Thoracic aorta (tissue), 2 donors: ENCODE measurements at regions not wholly inside any gene's neighbourhood (a gene's known extent, or its start where the extent isn't known, plus 50 kb on each side); places are given as distances from the start of the nearest gene placed in this dataset.

Experiments
- ATAC-seq: fragments of 150-250 bp; one replicate; pipeline ENCODE4 v1.8.0; 2017; ENCODE audit warnings: low read depth; ENCODE audit not compliant: insufficient number of reproducible peaks, low FRiP score
- DNase-seq: peaks from one replicate; pipeline ENCODE4 v3.0.0-alpha.2; 2020; ENCODE audit warnings: low spot score
- H3K27ac ChIP-seq, 2 donors: fragments of 200-600 bp; sonication (generic); 1 replicate in 1 of 2; 2 replicates in 1 of 2; pipeline ENCODE4 v1.5.1; 2016; ENCODE audit warnings: mild to moderate bottlenecking in 2 of 2, moderate library complexity in 2 of 2
- H3K27me3 ChIP-seq: fragments of 200-600 bp; sonication (generic); replicated peaks from 2 replicates; pipeline ENCODE4 v1.6.0; 2016; ENCODE audit warnings: mild to moderate bottlenecking; ENCODE audit not compliant: insufficient read depth
- H3K36me3 ChIP-seq: fragments of 200-600 bp; sonication (generic); one replicate; pipeline ENCODE4 v1.5.1; 2016
- H3K4me1 ChIP-seq, 2 donors: fragments of 200-600 bp; sonication (generic); 1 replicate in 1 of 2; 2 replicates in 1 of 2; pipeline versions ENCODE4 v1.5.1 to v1.6.0; 2016; ENCODE audit warnings: low read depth in 2 of 2, mild to moderate bottlenecking in 1 of 2; ENCODE audit not compliant: control insufficient read depth in 1 of 2
- H3K4me3 ChIP-seq: fragments of 200-600 bp; sonication (generic); 2 replicates; pipeline ENCODE4 v1.5.1; 2016; ENCODE audit warnings: mild to moderate bottlenecking
- H3K9me3 ChIP-seq: fragments of 200-600 bp; sonication (generic); 2 replicates; pipeline ENCODE4 v1.5.1; 2016
- TF ChIP-seq, protein P1 (sequence below): fragments of 200-600 bp; sonication (generic); IDR thresholded peaks from one replicate; pipeline ENCODE4 v1.5.1; 2019; ENCODE audit warnings: antibody characterized with exemption

DNA sequence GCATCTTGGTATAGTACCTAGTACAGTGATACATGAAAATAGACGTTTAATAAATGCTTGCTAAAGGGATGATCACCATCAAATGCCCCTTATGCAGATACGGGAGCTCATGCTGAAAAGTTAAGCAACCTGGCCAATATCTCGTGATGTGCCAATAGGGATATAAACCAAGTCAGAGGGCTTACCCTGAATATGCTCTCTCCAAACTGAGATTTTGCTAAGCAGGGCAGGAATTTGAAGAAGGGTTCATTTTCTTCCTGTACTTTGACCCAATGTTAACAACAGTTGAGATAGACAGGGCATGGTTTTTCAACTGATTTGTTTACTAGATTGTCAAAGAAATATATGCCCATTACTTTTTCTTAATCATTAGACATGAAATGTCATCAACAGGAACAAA is 219.3 kb upstream of the PREP start:
- Histone ChIP-seq H3K9me3 (no peaks in the 10 kb centered on the region), H3K4me3 (no peak overlapping the region), H3K27ac (no peak overlapping the region), H3K4me1 (no peaks in the 10 kb centered on the region), H3K36me3 (no peaks in the 10 kb centered on the region), H3K27me3 (no peaks in the 10 kb centered on the region)
- DNase-seq (no peak), ATAC-seq (no peak)
- TF ChIP-seq, protein P1, sequence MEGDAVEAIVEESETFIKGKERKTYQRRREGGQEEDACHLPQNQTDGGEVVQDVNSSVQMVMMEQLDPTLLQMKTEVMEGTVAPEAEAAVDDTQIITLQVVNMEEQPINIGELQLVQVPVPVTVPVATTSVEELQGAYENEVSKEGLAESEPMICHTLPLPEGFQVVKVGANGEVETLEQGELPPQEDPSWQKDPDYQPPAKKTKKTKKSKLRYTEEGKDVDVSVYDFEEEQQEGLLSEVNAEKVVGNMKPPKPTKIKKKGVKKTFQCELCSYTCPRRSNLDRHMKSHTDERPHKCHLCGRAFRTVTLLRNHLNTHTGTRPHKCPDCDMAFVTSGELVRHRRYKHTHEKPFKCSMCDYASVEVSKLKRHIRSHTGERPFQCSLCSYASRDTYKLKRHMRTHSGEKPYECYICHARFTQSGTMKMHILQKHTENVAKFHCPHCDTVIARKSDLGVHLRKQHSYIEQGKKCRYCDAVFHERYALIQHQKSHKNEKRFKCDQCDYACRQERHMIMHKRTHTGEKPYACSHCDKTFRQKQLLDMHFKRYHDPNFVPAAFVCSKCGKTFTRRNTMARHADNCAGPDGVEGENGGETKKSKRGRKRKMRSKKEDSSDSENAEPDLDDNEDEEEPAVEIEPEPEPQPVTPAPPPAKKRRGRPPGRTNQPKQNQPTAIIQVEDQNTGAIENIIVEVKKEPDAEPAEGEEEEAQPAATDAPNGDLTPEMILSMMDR = no peak

DNA sequence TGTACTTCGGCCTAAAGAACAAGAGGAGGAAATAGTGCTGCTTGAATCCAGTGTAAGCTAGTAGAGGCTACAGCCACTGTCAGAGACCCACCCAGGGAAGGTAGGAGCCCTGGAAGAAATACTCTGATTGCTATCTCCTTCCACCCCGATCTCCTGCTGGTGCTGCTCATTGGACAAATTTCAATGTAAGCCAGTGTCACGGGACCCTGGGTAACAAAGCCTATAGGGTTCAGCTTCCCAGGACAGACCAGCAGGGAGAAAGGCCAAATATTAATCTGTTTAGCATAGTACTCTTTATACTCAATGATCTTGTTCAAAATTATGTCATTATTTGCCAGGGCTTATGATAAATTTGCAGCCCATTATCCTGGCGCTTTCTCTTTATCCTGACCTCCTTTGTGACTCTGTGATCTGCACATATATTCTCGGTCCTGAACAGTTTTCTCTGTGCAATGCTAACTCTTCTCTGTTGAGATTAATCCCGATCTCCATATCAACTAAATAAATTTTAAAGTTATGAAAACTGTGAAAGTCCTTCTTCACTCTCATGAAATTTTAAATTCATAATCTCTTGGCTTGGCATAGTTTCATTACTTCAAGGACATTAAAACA is 218.8 kb upstream of the PREP start:
- H3K36me3 ChIP-seq = no peaks in the 10 kb centered on the region
- H3K27ac ChIP-seq = no peak overlapping the region
- H3K9me3 ChIP-seq = no peaks in the 10 kb centered on the region
- TF ChIP-seq, protein P1 = no peak
- DNase-seq (no peak), ATAC-seq (no peak)
- H3K27me3 ChIP-seq = no peaks in the 10 kb centered on the region
- no peak overlapping the region for H3K4me3 ChIP-seq
- no peaks in the 10 kb centered on the region for H3K4me1 ChIP-seq

DNA sequence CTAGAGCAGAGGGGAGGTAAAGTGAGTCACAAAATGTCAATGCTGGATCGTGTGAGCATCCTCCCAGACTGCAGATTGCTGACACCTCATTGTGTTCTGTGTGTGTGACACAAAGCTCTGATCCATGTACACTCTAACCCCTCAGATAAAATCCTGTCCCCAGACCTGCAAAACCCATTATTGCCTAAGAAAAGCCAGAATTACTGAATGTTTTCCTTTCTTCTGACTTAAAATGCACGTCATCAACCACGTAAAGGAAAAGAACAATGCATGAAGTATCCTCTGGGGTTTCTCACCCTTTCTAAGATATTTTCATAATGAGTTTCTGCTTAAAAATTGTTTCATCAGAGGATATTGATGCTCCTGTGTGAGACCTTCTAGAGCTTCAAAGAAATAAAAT is 218.0 kb upstream of the PREP start:
- H3K9me3 ChIP-seq = no peaks in the 10 kb centered on the region
- TF ChIP-seq, protein P1 = no peak
- no peak for ATAC-seq
- H3K36me3 ChIP-seq = no peaks in the 10 kb centered on the region
- H3K4me3 ChIP-seq = no peak overlapping the region
- no peak overlapping the region for H3K27ac ChIP-seq
- no peak for DNase-seq
- no peaks in the 10 kb centered on the region for H3K27me3 ChIP-seq
- no peaks in the 10 kb centered on the region for H3K4me1 ChIP-seq

DNA sequence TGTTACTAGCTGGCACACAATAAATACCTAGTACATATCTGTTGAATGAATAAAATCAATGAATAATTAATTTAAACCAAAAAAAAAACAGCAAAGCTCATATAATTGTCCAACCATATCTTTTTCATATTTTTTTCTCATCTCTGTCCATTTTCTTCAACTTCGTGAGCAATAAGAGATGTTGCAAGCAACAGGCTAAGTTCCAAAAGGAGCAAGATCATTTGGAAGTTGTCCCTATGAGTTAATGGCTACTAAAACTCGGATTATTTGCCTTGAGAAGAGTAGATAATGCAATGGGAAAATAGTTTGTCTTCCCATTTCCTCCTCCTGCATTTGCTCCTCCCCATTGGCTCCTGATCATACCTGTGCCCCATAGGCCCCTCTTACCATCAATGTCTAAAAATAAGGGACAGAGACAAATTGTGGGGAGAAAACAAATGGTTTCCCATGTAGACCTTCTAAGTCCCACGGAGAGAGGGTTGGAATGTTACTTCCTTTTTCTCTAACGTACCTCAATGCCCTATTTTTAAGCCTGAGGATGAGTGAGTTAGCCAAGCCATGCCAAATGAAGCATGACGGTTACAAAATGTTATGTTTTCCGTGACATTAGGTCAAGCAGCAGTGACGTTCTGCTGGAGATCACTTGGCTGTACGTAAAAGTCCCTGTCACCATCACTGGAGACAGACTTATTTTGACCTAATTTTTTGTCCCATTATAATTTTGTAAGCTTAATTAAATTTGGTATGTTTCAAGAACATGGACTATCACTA is 217.3 kb upstream of the PREP start:
- no peak for DNase-seq
- Histone ChIP-seq H3K9me3 (no peaks in the 10 kb centered on the region), H3K27ac (no peak overlapping the region), H3K36me3 (no peaks in the 10 kb centered on the region), H3K4me3 (no peak overlapping the region), H3K27me3 (no peaks in the 10 kb centered on the region), H3K4me1 (no peaks in the 10 kb centered on the region)
- TF ChIP-seq, protein P1 = no peak
- no peak for ATAC-seq

DNA sequence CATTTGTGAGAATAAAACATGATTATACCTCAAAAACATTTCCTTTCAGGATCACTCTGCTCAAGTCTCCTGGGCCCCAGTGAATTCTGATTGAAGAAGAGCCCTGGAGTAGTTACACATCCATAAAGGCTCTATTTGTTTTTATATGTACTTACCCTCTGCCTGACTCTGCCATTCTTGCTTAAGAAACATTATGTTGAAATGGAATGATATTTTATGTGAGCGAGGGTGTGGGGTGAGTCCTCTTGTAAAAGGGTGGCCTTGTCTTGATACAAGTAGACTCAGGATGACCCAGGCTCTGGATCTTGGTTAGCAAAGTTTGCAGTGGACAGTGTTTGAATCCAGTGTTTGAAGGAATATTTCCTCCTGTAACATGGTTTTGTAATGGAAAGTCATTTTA is 215.4 kb upstream of the PREP start:
- no peak for DNase-seq
- no peak overlapping the region for H3K27ac ChIP-seq
- no peaks in the 10 kb centered on the region for H3K27me3 ChIP-seq
- no peaks in the 10 kb centered on the region for H3K9me3 ChIP-seq
- H3K4me3 ChIP-seq = no peak overlapping the region
- no peak for ATAC-seq
- H3K36me3 ChIP-seq = no peaks in the 10 kb centered on the region
- TF ChIP-seq, protein P1 = no peak
- H3K4me1 ChIP-seq = no peaks in the 10 kb centered on the region
